OCI-LY7 (cell line): ENCODE measurements at regions not wholly inside any gene's neighbourhood (a gene's known extent, or its start where the extent isn't known, plus 50 kb on each side); places are given as distances from the start of the nearest gene placed in this dataset.

Source experiments
- BruUV-seq: library from RNA; stranded (reverse); fragments of 400-500 nt; replicated peaks from 2 replicates; lab custom pipeline; 2021; lab: Mats Ljungman, UMichigan
- CTCF ChIA-PET: fragments of 300-600 bp; sonication (Branson Sonifier 250); formaldehyde crosslinking; loops from one replicate; lab custom pipeline; 2022; ENCODE audit warnings: antibody characterized with exemption; ENCODE audit not compliant: unreplicated experiment; lab: Charles Lee
- POLR2A ChIA-PET: fragments of 300-600 bp; sonication (Branson Sonifier 250); formaldehyde crosslinking; loops from one replicate; lab custom pipeline; 2022; ENCODE audit warnings: antibody characterized with exemption; lab: Charles Lee
- DNase-seq: peaks from one replicate; pipeline ENCODE4 v3.0.0-alpha.2; 2015; ENCODE audit warnings: low spot score
- H2AFZ ChIP-seq: fragments of 200-600 bp; sonication (generic), shearing (Covaris generic); 2 replicates; pipeline ENCODE4 v1.6.1; 2014; ENCODE audit warnings: mild to moderate bottlenecking, antibody characterized with exemption, low read length, moderate library complexity
- H3K27ac ChIP-seq: fragments of 200-600 bp; sonication (generic); 2 replicates; pipeline ENCODE4 v1.5.1; 2014; ENCODE audit warnings: mixed run types, low read depth, mild to moderate bottlenecking, moderate library complexity, low read length, inconsistent platforms; ENCODE audit not compliant: poor library complexity, severe bottlenecking
- H3K36me3 ChIP-seq: fragments of 200-600 bp; sonication (generic); 2 replicates; pipeline ENCODE4 v1.6.1; 2014; ENCODE audit warnings: mild to moderate bottlenecking, antibody characterized with exemption, low read length, moderate library complexity, mixed read lengths; ENCODE audit not compliant: insufficient read depth
- H3K4me1 ChIP-seq: fragments of 200-600 bp; sonication (generic); 2 replicates; pipeline ENCODE4 v1.5.1; 2014; ENCODE audit warnings: mild to moderate bottlenecking, low read length; ENCODE audit not compliant: insufficient read depth, poor library complexity, severe bottlenecking
- H3K4me2 ChIP-seq: fragments of 200-600 bp; sonication (generic); 2 replicates; pipeline ENCODE4 v1.6.1; 2014; ENCODE audit warnings: mild to moderate bottlenecking, low read length
- H3K4me3 ChIP-seq: fragments of 200-600 bp; sonication (generic); 2 replicates; pipeline ENCODE4 v1.5.1; 2014; ENCODE audit warnings: mild to moderate bottlenecking, low read depth, low read length; ENCODE audit not compliant: poor library complexity, severe bottlenecking
- H3K79me2 ChIP-seq: fragments of 200-600 bp; sonication (generic); 2 replicates; pipeline ENCODE4 v1.6.1; 2016; ENCODE audit warnings: low read depth, mild to moderate bottlenecking, low read length, moderate library complexity, mixed read lengths; ENCODE audit not compliant: insufficient read depth
- H3K9me2 ChIP-seq: fragments of 200-600 bp; sonication (generic); 2 replicates; pipeline ENCODE4 v1.6.1; 2016; ENCODE audit warnings: mild to moderate bottlenecking, low read length, mixed read lengths; ENCODE audit not compliant: insufficient read depth
- H3K9me3 ChIP-seq: fragments of 200-600 bp; sonication (generic); 2 replicates; pipeline ENCODE4 v1.6.1; 2014; ENCODE audit warnings: mild to moderate bottlenecking, mixed run types, low read length, mixed read lengths
- H4K20me1 ChIP-seq: fragments of 200-600 bp; sonication (generic); 2 replicates; pipeline ENCODE4 v1.6.1; 2014; ENCODE audit warnings: mild to moderate bottlenecking, antibody characterized with exemption, low read length, moderate library complexity, mixed read lengths; ENCODE audit not compliant: insufficient read depth
- EZH2phosphoT487 ChIP-seq: fragments of 200-600 bp; sonication (generic); IDR thresholded peaks from 2 replicates; pipeline ENCODE4 v1.6.1; 2018; ENCODE audit warnings: low read depth, borderline replicate concordance, mild to moderate bottlenecking, mixed run types, antibody characterized with exemption, low read length, moderate library complexity, mixed read lengths
- intact Hi-C: fragments of 100-400 bp; cut with micrococcal nuclease; formaldehyde crosslinking; loops from one replicate; pipeline ENCODE4 v1.10.0; 2022; ENCODE audit not compliant: unreplicated experiment
- TF ChIP-seq, protein P1 (sequence below): fragments of 200-600 bp; sonication (generic); conservative IDR thresholded peaks from 2 replicates; pipeline ENCODE4 v1.5.1; 2014; ENCODE audit warnings: mild to moderate bottlenecking, antibody characterized with exemption, low read length, moderate library complexity, mixed read lengths

DNA sequence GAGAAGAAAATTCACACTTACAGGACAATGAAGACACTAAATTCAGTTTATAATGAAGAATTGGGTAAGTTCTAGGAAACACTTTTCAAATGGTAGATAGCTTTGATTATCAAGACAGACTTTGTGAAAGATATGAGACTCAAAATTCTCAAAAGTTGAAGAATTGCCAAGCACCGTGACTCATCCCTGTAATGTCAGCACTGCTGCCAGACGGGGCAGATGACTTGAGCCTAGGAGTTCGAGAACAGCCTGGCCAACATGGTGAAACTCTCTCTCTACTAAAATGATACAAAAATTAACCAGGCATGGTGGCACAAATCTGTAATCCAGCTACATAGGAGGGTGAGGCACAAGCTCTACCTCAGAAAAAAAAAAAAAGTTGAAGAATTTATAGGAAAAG is 1820.1 kb upstream of the LRRTM1 start:
- no peak for DNase-seq
- no peaks in the 10 kb centered on the region for H4K20me1 ChIP-seq
- CTCF ChIA-PET: no interaction called here

DNA sequence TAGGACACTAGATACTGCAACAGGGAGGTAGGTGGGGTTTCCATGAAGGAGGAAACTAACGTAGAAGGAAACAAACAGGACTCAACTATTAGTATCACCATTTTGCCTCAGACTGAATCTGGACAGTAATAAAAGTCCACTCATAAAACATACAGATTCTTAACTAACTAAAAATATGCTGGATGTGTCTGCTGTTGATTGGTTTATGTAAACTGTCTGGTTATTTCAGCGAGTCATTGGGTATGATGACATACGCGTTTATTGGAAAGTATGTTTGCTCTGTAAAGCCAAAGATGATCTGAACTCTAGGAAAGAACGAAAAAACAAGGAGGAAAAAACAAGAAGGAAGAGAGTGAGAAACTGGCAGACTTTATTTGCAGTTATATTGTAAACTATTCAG is 1816.1 kb upstream of the LRRTM1 start:
- Histone ChIP-seq H2AFZ (no peak overlapping the region), H3K9me3 (no peaks in the 10 kb centered on the region), H3K4me3 (no peak overlapping the region), H3K27ac (no peak overlapping the region), H3K79me2 (no peaks in the 10 kb centered on the region), H3K36me3 (no peaks in the 10 kb centered on the region), H3K9me2 (no peaks in the 10 kb centered on the region), H4K20me1 (no peaks in the 10 kb centered on the region), H3K4me1 (no peaks in the 10 kb centered on the region), H3K4me2 (no peak overlapping the region)
- ChIA-PET POLR2A (interaction anchor here (0.7 to 0.9 kb wide), 2 partner anchors 9 to 19 kb away, joined by 3 read pairs; no protein-coding TSS in a partner anchor), CTCF (no interaction called here)
- intact Hi-C loops: no loop called here
- DNase-seq: no peak
- BruUV-seq: no TSS peak
- TF ChIP-seq, protein P1, sequence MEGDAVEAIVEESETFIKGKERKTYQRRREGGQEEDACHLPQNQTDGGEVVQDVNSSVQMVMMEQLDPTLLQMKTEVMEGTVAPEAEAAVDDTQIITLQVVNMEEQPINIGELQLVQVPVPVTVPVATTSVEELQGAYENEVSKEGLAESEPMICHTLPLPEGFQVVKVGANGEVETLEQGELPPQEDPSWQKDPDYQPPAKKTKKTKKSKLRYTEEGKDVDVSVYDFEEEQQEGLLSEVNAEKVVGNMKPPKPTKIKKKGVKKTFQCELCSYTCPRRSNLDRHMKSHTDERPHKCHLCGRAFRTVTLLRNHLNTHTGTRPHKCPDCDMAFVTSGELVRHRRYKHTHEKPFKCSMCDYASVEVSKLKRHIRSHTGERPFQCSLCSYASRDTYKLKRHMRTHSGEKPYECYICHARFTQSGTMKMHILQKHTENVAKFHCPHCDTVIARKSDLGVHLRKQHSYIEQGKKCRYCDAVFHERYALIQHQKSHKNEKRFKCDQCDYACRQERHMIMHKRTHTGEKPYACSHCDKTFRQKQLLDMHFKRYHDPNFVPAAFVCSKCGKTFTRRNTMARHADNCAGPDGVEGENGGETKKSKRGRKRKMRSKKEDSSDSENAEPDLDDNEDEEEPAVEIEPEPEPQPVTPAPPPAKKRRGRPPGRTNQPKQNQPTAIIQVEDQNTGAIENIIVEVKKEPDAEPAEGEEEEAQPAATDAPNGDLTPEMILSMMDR: no peak
- no peak for TF ChIP-seq EZH2phosphoT487

More for the DNA sequence above, 1820.1 kb upstream of the LRRTM1 start:
- BruUV-seq: no TSS peak
- H3K9me3 ChIP-seq: no peaks in the 10 kb centered on the region
- H3K79me2 ChIP-seq: no peaks in the 10 kb centered on the region
- no peaks in the 10 kb centered on the region for H3K9me2 ChIP-seq
- POLR2A ChIA-PET: no interaction called here
- intact Hi-C loops: no loop called here
- H3K4me1 ChIP-seq: no peaks in the 10 kb centered on the region
- no peak for TF ChIP-seq EZH2phosphoT487
- TF ChIP-seq, protein P1: no peak
- no peak overlapping the region for H3K4me2 ChIP-seq
- no peak overlapping the region for H3K27ac ChIP-seq
- no peak overlapping the region for H2AFZ ChIP-seq
- no peak overlapping the region for H3K4me3 ChIP-seq
- no peaks in the 10 kb centered on the region for H3K36me3 ChIP-seq

DNA sequence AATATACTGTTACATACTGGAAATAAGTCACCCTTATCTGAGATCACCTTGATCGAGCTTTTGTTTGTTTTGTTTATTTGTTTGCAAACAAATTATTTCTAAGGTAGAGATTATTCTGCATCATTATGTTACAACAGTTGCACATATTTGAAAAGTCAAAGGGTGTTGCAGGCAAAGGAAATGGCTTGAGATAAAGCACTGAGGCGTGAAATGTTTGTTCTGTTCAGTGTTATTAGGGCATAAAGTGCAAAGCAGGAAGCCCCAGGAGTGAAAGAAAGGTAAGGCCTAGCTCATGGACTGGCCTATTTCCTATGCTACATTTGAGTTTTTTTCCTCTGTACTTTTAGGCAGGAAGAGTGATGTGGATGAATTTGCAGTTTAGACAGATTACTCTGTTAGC is 1815.6 kb upstream of the LRRTM1 start:
- ChIA-PET POLR2A (interaction anchor here (0.7 to 0.9 kb wide), 2 partner anchors 9 to 18 kb away, joined by 3 read pairs; no protein-coding TSS in a partner anchor), CTCF (no interaction called here)
- Histone ChIP-seq H3K36me3 (no peaks in the 10 kb centered on the region), H3K4me3 (no peak overlapping the region), H3K9me3 (no peaks in the 10 kb centered on the region), H3K9me2 (no peaks in the 10 kb centered on the region), H3K79me2 (no peaks in the 10 kb centered on the region), H3K27ac (no peak overlapping the region), H2AFZ (no peak overlapping the region), H3K4me2 (no peak overlapping the region), H3K4me1 (no peaks in the 10 kb centered on the region), H4K20me1 (no peaks in the 10 kb centered on the region)
- TF ChIP-seq, protein P1: no peak
- no peak for TF ChIP-seq EZH2phosphoT487
- BruUV-seq: no TSS peak
- DNase-seq: no peak
- intact Hi-C loops: no loop called here
